Stimulated activated CD4-positive, alpha-beta T cell treated with anti-CD3 and anti-CD28 coated beads, Interleukin-4, amount 100 ng/mL, for 48 hours (primary cell): ENCODE measurements at regions not wholly inside any gene's neighbourhood (a gene's known extent, or its start where the extent isn't known, plus 50 kb on each side); places are given as distances from the start of the nearest gene placed in this dataset.

ENCODE experiments used
- DNase-seq, 2 donors: peaks; one replicate each; pipeline ENCODE4 v3.0.0-alpha.2; 2020; ENCODE audit warnings: low read depth in 2 of 2

GRCh38 chr13:105537113-105537512 is 998.3 kb downstream of the EFNB2 start:
- no peak for DNase-seq

DNA sequence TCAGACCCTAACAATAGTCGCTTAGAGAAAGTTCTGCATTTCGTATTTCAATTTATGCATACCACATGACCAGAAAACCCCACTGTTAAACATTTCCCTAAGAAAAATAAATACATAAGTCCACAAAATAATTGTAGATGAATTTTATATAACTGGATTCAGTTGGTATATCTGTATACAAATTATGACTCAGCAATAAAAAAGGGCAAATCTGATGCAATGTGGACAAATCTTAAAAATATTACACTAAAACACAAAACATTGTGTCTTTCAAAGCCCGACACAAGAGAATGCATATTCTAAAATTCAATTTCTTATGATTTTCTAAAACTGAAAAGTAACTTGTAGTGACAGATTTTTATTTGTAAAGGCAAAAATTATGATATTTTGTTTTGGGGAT is 1005.0 kb downstream of the EFNB2 start:
- no peak for DNase-seq

DNA sequence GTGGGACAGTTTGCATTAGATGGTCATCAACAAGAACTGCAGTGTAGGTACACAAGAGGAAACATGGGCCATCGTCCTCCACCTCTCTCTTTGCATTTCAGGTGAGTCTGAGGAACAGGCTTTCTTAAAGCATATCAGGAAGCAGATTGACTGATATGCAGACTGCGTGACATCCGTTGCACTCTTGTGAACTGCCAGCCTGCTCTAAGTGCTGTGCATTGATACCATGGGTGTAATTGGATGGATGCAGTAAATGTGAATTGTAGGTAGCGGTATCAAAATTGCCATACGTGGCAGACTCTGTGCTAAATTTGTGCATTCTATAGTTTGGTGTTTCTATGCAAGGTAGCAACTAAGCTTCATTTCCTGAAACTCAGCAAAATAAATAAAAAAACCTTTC is 1008.3 kb downstream of the EFNB2 start:
- no peak for DNase-seq

- DNase-seq: no peak
Measured at GRCh38 chr13:105519771-105520170, 1015.7 kb downstream of the EFNB2 start.

- no peak for DNase-seq
Measured at GRCh38 chr13:105518086-105518485, 1017.4 kb downstream of the EFNB2 start.

DNA sequence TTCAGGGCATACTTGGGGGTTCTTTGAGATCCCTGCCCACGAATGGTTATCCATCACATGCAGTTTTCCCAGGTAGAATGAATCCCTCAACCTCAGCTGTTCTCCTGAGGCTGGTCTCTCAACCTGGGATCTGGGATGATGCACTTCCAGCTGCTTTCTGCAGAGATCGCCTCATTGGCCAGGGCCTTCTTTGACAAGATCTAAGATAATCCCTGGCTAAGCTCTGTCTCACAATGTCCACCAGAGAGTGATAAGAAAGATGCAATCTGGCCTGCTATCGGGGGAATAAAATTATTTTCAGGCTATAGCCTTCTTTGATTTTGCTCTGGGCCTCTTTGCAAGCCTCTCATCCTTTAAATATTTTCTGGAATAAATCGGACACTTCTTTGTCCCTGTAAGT is 1021.1 kb downstream of the EFNB2 start:
- DNase-seq: no peak

DNA sequence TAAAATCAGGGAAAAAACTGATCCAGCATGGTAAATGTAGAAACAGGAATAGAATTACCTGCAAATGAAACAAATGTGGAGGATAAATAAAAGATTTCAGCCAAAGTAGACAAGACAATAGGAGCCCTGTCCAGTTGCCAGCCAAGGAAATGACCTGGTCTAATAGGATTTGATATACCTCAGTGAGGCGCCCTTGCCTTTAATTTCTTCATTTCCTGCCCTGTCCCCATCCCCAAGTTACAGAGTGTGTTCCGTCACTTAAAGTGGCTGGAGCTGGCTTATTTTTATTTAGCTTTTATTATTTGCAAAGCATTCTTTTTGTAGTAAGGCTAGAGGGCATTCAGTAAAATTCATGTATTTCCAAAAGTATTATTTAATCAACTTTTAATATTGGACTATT is 1022.0 kb downstream of the EFNB2 start:
- DNase-seq: no peak

GRCh38 chr13:105509981-105510762 is 1025.3 kb downstream of the EFNB2 start:
- no peak for DNase-seq

DNA sequence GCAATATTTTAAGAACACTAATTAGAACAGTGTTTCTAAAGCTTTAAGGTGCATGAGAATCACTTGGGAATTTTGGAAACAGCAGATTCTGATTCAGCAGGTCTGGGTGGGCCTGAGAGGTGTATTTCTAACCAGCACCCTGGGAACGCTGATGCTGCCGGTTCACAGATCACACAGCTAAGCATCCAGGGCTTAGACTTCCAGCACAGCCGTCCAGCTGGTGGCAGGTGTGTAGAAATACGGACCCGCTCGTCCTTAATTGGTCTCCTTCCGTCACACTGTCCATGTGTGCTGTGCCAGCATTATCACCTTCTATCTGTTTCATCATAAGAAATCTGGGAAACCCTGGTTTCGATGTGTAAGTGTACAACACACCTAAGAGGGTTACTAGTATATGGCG is 1029.0 kb downstream of the EFNB2 start:
- DNase-seq: no peak

DNA sequence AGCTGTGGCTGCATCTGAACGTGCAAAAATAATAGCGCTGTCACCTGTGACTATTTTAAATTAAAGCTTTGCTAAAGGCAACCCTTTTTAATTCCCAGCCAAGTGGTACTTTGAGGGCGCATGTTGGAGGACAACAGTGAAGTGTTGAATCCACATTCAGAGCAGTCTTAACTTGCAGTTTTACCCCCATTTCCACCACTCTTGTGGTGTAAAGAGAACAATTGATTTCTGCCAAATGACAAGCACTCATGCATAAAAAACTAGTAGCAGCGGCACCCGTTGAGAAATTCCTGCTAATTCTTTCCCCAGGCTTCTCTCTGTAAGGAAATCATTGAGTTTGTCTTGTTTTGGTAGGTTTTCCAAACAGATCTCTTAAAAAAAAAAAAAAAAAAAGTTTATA is 1033.3 kb downstream of the EFNB2 start:
- DNase-seq: no peak

DNA sequence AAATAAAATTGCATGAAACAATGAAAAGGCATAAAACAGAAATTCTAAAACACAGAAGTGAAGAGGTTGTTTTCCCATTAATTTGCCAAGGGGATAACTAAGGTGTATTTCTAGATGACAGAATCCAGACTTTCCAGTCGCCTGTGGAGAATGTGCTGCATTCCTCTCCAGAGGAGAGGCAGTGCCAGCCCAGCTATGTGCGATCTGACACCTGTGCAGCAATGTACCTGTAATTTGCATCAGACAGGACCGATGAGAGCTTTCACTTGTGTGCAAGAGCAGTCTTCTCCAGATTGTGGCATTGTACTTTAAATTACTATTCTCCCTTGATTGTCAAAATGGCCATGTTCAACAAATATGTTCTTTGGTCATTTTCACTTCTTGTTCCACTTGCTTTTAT is 1037.9 kb downstream of the EFNB2 start:
- no peak for DNase-seq

DNA sequence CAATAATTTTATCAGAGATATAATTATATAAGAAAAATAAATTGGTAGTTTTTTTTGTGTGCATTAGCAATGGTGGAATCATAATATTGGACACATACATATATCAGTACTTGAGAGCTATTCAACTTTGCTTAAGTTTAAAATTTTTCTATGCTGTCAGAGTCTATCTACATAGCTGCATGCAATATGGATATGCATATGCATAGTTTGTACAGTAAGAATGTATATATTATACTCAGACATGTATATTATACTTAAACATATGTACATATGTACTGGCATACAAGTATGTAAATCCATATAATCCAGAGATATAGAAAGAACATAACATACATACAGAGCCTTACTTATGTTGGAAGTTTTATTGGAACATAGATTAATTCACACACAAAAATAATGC is 1043.2 kb downstream of the EFNB2 start:
- DNase-seq: no peak

- no peak for DNase-seq
Measured at GRCh38 chr13:105491345-105491744, 1044.1 kb downstream of the EFNB2 start.

DNA sequence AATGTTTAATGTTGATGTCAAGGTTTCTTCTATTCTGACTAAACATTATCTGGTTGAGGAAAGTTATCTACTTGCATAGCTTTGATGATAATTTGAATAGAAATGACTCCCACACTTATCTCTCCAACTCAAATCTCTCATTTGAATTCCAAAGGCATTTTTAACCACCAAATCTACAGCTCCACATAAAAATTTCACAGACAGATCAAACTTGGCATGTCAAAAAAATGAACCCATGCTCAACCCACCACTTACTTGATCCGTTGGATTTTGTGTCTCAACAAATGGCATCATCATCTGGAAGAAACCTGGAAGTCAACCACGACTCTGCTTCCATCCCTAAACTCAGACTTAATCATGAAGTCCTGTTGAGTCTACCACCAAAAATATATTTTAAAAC is 1050.4 kb downstream of the EFNB2 start:
- DNase-seq: no peak

DNA sequence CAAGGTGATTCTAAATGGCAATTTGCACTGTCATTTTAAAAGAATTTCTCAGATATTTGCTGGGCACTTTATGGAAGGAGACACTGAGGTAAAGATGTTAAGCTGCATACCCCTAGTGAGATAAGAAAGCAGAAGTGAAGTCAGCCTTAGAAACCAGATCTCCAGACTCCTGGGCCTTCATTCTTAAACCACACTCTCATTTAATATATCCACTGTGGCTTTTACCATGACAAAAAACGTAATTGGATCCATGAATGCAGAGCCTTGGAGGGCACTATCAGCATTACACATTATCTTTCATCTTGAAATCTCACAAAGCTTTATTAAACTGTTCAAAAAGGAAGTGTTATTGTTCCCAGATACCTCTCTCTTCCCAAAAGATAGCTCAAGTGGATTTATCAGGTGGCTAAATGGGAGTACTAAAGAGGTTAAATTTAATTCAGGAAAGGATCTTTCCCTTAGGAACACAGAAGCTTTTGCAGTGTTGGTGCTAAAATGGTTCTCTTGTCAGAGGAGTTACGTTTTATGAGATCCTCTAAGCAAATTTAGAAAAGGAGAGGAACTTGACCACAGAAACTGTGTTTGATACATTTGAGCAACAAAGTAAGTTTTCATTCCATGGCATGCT is 1060.4 kb downstream of the EFNB2 start:
- DNase-seq: no peak

DNA sequence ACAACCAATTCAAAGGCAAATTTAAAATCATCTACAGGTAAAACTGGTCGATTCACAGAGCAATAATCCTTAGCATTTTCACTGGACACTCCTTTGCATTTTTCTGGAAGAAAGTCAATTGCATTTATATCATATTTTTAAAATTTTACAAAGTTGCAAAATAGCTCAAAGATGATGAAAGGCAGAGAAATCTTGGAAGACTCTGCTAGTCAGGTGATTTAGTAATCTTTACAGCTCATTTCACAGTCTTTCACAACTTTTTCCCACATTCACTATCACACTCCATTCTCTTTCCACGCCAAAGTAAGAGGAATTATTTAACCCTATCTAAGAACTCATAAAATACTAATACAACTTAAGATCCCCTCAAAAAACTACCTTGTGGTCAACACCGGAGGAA is 1063.8 kb downstream of the EFNB2 start:
- DNase-seq: no peak

DNA sequence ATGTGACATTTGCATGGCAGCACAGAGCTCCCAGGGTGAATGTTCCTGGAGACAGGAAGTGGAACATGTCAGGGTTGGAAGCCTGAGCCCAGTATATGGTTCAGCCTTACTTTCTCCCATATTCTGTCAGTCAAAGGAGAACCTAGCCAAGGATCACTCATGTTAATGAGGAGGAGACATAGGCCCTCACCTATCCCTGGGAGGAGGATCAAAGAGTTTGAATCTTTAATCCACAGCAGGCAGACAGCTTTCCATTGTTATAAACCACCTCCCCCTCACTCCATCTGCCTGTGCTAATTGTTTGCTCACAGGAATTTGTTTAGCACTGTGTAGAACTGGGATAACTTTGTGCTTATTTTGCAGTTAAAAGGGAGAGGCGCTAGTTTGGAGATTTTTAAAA is 1069.1 kb downstream of the EFNB2 start:
- DNase-seq: no peak

- no peak for DNase-seq
Measured at GRCh38 chr13:105465745-105466144, 1069.7 kb downstream of the EFNB2 start, which contains the start of gene DAOA. Gene DAOA (plus strand): TSS chr13:105466045.

- DNase-seq: no peak
Measured at GRCh38 chr13:105465251-105465650, 1070.2 kb downstream of the EFNB2 start.

- no peak for DNase-seq
Measured at GRCh38 chr13:105464249-105464648, 1071.2 kb downstream of the EFNB2 start.

- no peak for DNase-seq
Measured at GRCh38 chr13:105463011-105463501, 1072.4 kb downstream of the EFNB2 start.

- no peak for DNase-seq
Measured at GRCh38 chr13:105462098-105462497, 1073.4 kb downstream of the EFNB2 start.

GRCh38 chr13:105452895-105453294 is 1082.6 kb downstream of the EFNB2 start:
- DNase-seq: no peak
